ENCODE measurements at regions not wholly inside any gene's neighbourhood (a gene's known extent, or its start where the extent isn't known, plus 50 kb on each side); places are given as distances from the start of the nearest gene placed in this dataset.

DNA sequence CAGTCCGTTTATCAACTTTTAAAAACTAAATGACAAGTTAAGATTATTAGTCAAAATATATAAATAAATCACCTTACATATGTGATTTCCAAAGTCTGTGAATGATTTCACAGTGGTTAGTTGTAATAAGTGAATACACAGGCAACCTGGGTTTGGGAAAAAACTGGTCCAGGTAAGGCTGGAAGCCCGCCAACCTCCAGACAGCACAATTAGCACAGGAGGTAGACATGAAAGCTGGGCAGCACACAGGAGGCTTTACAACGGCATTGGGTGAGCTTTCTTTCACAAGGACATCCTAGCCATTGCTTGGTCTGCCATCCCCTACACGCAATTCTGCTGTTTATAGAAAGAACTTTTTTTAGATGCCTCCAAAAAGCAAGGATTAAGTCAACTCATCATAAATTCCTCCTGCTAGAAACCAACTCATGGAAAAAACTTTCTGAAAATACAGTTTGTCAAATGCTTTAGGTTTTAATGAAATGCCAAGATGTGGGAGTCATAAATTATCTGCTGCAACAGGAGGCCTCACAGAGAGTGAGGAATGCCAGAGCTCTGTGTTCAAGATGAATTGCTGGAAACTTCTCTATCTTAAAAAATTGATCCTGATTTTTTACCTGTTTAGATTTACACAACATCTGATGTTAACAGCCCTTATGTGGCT lies 346.8 kb upstream of the NFE2L3 start:
- Histone ChIP-seq H3K4me1 (ENCODE audit: insufficient read depth, low read length) (no peaks in the 10 kb centered on the region), H3K9me3 (ENCODE audit: insufficient read depth, low read length, severe bottlenecking) (no peaks in the 10 kb centered on the region), H4K20me1 (ENCODE audit: insufficient read depth, low read length) (no peaks in the 10 kb centered on the region), H2AFZ (ENCODE audit: low read depth, low read length) (no peak overlapping the region), H3K27ac (ENCODE audit: low read length) (no peak overlapping the region), H3K27me3 (ENCODE audit: insufficient read depth, low read length, poor library complexity) (peaks cover 18% of the 10 kb centered on the region), H3K4me3 (ENCODE audit: low read depth in 1 of 2, low read length in 2 of 2) (no peak overlapping the region), H3K4me2 (ENCODE audit: insufficient read depth, low read length) (no peak overlapping the region), H3K9ac (ENCODE audit: low read depth, low read length) (no peak overlapping the region), H3K36me3 (ENCODE audit: insufficient read depth, low read length) (no peaks in the 10 kb centered on the region), H3K79me2 (ENCODE audit: insufficient read depth, low read length) (no peaks in the 10 kb centered on the region)
- DNase-seq (no peak), ATAC-seq (ENCODE audit: insufficient read depth, low read depth) (no peak)
- TF ChIP-seq EZH2 (IDR thresholded peaks at IDR 0.05; ENCODE audit: borderline replicate concordance, low read depth, low read length, severe bottlenecking), result no peak
- TF ChIP-seq, protein P1, sequence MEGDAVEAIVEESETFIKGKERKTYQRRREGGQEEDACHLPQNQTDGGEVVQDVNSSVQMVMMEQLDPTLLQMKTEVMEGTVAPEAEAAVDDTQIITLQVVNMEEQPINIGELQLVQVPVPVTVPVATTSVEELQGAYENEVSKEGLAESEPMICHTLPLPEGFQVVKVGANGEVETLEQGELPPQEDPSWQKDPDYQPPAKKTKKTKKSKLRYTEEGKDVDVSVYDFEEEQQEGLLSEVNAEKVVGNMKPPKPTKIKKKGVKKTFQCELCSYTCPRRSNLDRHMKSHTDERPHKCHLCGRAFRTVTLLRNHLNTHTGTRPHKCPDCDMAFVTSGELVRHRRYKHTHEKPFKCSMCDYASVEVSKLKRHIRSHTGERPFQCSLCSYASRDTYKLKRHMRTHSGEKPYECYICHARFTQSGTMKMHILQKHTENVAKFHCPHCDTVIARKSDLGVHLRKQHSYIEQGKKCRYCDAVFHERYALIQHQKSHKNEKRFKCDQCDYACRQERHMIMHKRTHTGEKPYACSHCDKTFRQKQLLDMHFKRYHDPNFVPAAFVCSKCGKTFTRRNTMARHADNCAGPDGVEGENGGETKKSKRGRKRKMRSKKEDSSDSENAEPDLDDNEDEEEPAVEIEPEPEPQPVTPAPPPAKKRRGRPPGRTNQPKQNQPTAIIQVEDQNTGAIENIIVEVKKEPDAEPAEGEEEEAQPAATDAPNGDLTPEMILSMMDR (IDR thresholded peaks at IDR 0.05; ENCODE audit: borderline replicate concordance, extremely low read depth, low read length, poor library complexity, severe bottlenecking), result no peak

DNA sequence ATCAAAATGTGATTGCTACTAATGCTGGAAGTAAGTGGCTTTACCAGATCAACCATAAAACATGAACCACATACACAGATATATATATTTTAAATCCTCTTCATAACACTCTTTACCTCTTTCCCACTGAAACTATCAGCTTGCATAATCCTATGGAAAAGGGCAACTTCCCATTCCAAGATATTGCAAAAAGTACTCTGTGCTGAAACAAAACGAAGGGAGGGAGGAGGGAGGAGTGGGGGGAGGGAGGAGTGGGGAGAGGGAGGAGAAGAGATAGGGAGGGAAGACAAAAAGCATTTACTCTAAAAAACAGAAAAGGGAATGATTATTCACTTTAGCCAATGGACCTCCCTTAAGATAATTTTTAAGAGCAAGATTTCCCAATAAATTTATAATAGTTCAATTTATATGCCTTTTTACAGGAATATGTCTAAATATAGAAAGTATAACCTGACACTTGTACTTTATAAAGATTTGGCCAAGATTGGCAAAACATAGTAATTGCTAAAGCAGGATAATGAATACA lies 344.8 kb upstream of the NFE2L3 start:
- H3K36me3 ChIP-seq (ENCODE audit: insufficient read depth, low read length), result no peaks in the 10 kb centered on the region
- no peaks in the 10 kb centered on the region for H3K79me2 ChIP-seq (ENCODE audit: insufficient read depth, low read length)
- no peak overlapping the region for H3K27ac ChIP-seq (ENCODE audit: low read length)
- H2AFZ ChIP-seq (ENCODE audit: low read depth, low read length), result no peak overlapping the region
- H3K9me3 ChIP-seq (ENCODE audit: insufficient read depth, low read length, severe bottlenecking), result no peaks in the 10 kb centered on the region
- no peak overlapping the region for H3K4me3 ChIP-seq (ENCODE audit: low read depth in 1 of 2, low read length in 2 of 2)
- TF ChIP-seq, protein P1 (IDR thresholded peaks at IDR 0.05; ENCODE audit: borderline replicate concordance, extremely low read depth, low read length, poor library complexity, severe bottlenecking), result no peak
- no peak for TF ChIP-seq EZH2 (IDR thresholded peaks at IDR 0.05; ENCODE audit: borderline replicate concordance, low read depth, low read length, severe bottlenecking)
- H3K4me2 ChIP-seq (ENCODE audit: insufficient read depth, low read length), result no peak overlapping the region
- ATAC-seq (ENCODE audit: insufficient read depth, low read depth) (no peak), DNase-seq (no peak)
- no peak overlapping the region for H3K9ac ChIP-seq (ENCODE audit: low read depth, low read length)
- H3K4me1 ChIP-seq (ENCODE audit: insufficient read depth, low read length), result no peaks in the 10 kb centered on the region
- peaks cover 21% of the 10 kb centered on the region for H3K27me3 ChIP-seq (ENCODE audit: insufficient read depth, low read length, poor library complexity)
- no peaks in the 10 kb centered on the region for H4K20me1 ChIP-seq (ENCODE audit: insufficient read depth, low read length)

GRCh38 chr7:25809441-25809840 lies 342.6 kb upstream of the NFE2L3 start:
- DNase-seq, result no peak

More at GRCh38 chr7:25809441-25809840, 342.6 kb upstream of the NFE2L3 start:
- Histone ChIP-seq H3K9ac (ENCODE audit: low read depth, low read length) (no peak overlapping the region), H3K27ac (ENCODE audit: low read length) (no peak overlapping the region), H2AFZ (ENCODE audit: low read depth, low read length) (no peak overlapping the region), H3K4me3 (ENCODE audit: low read depth in 1 of 2, low read length in 2 of 2) (no peak overlapping the region), H3K9me3 (ENCODE audit: insufficient read depth, low read length, severe bottlenecking) (no peaks in the 10 kb centered on the region), H3K4me1 (ENCODE audit: insufficient read depth, low read length) (no peaks in the 10 kb centered on the region), H4K20me1 (ENCODE audit: insufficient read depth, low read length) (no peaks in the 10 kb centered on the region), H3K27me3 (ENCODE audit: insufficient read depth, low read length, poor library complexity) (peaks cover 18% of the 10 kb centered on the region), H3K79me2 (ENCODE audit: insufficient read depth, low read length) (no peaks in the 10 kb centered on the region), H3K36me3 (ENCODE audit: insufficient read depth, low read length) (no peaks in the 10 kb centered on the region), H3K4me2 (ENCODE audit: insufficient read depth, low read length) (no peak overlapping the region)
- no peak for ATAC-seq (ENCODE audit: insufficient read depth, low read depth)
- no peak for TF ChIP-seq EZH2 (IDR thresholded peaks at IDR 0.05; ENCODE audit: borderline replicate concordance, low read depth, low read length, severe bottlenecking)
- TF ChIP-seq, protein P1 (IDR thresholded peaks at IDR 0.05; ENCODE audit: borderline replicate concordance, extremely low read depth, low read length, poor library complexity, severe bottlenecking), result no peak
